NOMO-1 treated with dmso at 0.1 percent for 144 hours (cell line): ENCODE measurements at regions not wholly inside any gene's neighbourhood (a gene's known extent, or its start where the extent isn't known, plus 50 kb on each side); places are given as distances from the start of the nearest gene placed in this dataset.

Source experiments
- DNase-seq: peaks from one replicate; lab custom pipeline; 2025; ENCODE audit not compliant: unreplicated experiment; lab: John Stamatoyannopoulos, UW

GRCh38 chr3:148601766-148602685 is 95.7 kb upstream of the AGTR1 start:
- DNase-seq, result no peak

DNA sequence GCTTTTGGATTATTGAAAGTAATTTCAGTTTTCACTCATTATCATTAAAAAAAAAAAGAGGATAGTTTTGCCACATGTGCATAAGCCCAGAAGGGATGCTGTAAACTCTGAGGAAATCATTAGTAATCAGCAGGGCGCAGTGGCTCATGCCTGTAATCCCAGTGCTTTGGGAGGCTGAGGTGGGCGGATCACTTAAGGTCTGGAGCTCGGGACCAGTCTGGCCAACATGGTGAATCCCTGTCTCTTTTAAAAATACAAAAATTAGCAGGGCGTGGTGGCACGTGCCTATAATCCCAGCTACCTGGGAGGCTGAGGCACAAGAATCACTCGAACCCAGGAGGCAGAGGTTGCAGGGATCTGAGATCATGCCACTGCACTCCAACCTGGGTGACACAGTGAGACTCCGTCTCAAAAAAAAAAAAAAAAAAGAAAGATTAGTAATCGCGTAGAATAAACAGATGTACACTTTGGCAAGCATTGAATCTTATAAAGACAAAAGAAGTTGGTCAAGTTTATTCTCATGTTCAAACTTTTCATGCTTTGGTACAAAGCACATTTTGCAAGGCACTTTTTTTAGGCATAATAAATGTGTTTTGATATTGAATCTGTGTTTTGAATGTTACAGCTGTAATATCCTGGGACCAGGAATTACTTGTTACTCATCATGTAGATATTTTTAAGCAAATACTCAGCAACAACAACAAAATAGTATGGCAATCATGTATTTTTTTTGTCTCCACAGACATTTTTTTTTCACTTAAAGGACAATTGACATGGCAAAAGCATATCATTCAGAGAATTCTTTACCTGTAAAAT is 93.2 kb upstream of the AGTR1 start:
- DNase-seq, result no peak

DNA sequence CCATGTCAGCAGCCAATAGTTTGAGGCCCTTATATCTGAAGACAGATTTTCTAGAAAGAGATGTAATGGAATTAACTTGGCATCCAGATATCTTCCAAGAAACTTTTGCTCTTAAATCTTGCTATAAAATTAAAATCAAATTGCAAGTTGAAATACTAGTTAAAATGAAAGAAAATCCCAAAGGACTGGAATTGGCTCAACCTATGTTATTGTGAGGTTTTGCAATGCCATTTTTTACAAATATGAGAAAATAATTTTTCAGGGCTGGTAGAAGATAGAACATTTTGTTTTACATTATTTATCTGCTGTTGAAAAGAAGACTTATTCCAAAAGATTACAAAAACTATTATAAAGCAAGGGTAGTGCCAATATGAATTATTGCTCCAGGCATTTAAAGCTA is 92.2 kb upstream of the AGTR1 start:
- no peak for DNase-seq

GRCh38 chr3:148606979-148607378 is 90.7 kb upstream of the AGTR1 start:
- DNase-seq, result no peak

- DNase-seq, result no peak
Observed at GRCh38 chr3:148607491-148607890, 90.2 kb upstream of the AGTR1 start.

GRCh38 chr3:148612278-148612677 is 85.4 kb upstream of the AGTR1 start:
- no peak for DNase-seq

- no peak for DNase-seq
Observed at GRCh38 chr3:148615382-148615781, 82.3 kb upstream of the AGTR1 start.

DNA sequence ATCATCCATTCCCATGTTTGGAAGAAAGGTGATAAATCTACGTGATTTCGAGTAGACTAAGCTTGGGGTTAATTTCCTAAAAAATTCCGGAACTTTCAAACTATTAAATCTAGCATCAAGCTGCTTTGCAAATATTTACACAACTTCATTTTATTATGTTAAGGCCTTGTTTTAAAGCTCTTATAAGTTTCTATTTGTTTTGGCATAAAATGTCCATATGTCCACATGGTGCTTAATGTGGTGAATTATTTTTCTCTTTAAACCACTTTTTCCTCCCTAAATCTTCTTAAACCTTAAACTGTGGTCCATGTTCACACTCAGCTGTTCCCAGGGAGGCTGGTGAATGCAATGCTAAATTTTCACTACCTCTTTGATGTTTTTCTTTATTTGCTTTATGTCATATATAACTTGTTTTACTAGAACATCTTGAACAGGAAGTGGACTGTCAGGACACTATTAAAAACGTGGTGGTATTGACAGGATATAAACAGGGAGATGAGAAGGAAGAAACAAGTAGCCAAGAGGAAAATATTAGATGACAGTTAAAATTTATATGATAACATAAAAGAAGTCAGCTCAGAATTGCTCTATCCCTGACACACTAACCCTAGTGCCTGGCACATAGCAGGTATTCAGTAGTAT is 72.5 kb upstream of the AGTR1 start:
- DNase-seq, result no peak

- no peak for DNase-seq
Observed at GRCh38 chr3:148625991-148626390, 71.7 kb upstream of the AGTR1 start.

- no peak for DNase-seq
Observed at GRCh38 chr3:148629006-148629405, 68.7 kb upstream of the AGTR1 start.

DNA sequence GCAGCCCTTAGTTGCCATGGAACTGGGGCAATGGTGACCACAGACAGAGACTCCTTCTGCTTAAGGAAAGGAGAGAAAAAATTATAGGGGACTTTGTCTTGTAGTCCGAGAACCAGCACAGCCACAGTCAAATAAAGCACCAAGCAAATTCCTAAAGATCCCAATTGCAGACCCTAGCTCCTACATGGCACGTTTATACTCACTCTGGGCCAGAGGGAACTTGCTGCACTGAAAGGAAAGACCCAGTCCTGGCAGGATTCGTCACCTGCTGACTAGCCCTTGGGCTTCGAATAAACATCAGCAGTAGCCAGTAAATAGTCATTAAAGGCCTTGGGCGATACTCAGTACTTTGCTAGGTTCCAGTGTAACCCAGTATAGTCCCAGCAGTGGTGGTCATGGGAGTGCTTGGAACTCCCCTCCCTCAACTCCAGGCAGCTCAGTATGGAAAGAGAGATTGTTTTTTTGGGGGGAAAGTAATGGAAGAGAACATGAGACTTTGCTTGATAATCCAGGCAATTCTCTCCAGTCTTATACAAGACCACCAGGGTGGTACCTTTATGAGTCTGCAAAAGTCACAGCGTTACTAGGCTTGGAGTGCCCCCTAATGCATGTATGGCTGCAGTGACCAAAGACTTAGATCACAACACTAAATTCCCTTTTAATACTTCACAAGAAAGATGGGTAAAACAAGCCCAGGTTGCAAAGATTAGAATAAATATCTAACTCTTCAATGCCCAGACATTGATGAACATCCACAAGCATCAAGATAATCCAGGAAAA is 66.4 kb upstream of the AGTR1 start:
- DNase-seq, result no peak

- DNase-seq, result no peak
Observed at GRCh38 chr3:148641722-148642121, 56.0 kb upstream of the AGTR1 start.

DNA sequence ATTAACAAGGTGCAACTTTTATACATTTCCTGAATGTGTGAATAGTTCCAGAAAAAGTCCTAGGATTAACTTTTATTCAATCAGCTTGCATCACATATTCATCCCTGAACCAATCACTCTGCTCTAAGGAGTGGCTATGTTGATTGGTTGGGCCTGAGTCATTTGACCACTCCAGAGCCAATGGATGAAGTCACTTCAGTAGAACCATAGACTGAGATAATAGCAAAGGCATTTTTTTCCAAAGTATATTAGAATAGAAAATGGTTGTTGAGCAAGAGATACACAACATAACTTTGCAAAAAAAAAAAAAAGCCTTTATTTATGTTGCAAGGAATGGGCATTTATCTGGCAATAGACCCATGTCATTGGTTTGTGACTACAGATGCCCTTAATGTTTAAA is 55.5 kb upstream of the AGTR1 start:
- DNase-seq, result no peak

DNA sequence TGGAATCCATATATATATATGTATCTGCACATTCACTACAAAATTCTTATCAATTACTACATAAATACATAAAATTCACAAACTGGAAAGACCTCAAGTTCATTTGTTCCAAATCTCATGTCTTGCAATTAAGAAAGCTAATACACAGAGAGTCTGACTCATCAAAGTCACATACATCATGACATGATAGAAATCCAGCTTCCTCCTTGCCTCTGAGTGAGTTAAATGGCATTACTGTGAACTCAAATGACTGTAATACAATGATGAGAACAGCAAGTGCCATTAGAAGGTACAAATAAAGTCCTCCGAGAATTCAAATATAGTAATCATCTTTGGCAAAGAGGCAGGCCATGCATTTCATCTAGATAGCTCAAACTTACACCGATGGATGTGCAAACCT is 55.1 kb upstream of the AGTR1 start:
- DNase-seq, result no peak

- no peak for DNase-seq
Observed at GRCh38 chr3:148643389-148643840, 54.3 kb upstream of the AGTR1 start.

- DNase-seq, result no peak
Observed at GRCh38 chr3:148646126-148646665, 51.5 kb upstream of the AGTR1 start.
